ENCODE measurements at regions not wholly inside any gene's neighbourhood (a gene's known extent, or its start where the extent isn't known, plus 50 kb on each side); places are given as distances from the start of the nearest gene placed in this dataset.

- DNase-seq (no peak), ATAC-seq (no peak)
- no peaks in the 10 kb centered on the region for H3K9me3 ChIP-seq
- TF ChIP-seq, protein P1, sequence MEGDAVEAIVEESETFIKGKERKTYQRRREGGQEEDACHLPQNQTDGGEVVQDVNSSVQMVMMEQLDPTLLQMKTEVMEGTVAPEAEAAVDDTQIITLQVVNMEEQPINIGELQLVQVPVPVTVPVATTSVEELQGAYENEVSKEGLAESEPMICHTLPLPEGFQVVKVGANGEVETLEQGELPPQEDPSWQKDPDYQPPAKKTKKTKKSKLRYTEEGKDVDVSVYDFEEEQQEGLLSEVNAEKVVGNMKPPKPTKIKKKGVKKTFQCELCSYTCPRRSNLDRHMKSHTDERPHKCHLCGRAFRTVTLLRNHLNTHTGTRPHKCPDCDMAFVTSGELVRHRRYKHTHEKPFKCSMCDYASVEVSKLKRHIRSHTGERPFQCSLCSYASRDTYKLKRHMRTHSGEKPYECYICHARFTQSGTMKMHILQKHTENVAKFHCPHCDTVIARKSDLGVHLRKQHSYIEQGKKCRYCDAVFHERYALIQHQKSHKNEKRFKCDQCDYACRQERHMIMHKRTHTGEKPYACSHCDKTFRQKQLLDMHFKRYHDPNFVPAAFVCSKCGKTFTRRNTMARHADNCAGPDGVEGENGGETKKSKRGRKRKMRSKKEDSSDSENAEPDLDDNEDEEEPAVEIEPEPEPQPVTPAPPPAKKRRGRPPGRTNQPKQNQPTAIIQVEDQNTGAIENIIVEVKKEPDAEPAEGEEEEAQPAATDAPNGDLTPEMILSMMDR (IDR thresholded peaks at IDR 0.05) = no peak
- no peak for TF ChIP-seq POLR2A (IDR thresholded peaks at IDR 0.05)
- 87 to 89% methylated on average over 20 of the region's 20 CpGs for WGBS, 2 donors
- no peaks in the 10 kb centered on the region for H3K27me3 ChIP-seq
- peaks cover 0 to 2% of the 10 kb centered on the region in 2 donors for H3K36me3 ChIP-seq (replicated peaks in 1 of 2; ENCODE audit: insufficient read depth in 1 of 2, low read depth in 2 of 2)
- H3K4me3 ChIP-seq = no peak overlapping the region
- intact Hi-C loops (cut with DNase I) = no loop called here
- H3K27ac ChIP-seq = peak overlapping the region in 1 of 4 donors; percentile 44
- H3K4me1 ChIP-seq = peaks cover 5% of the 10 kb centered on the region
Observed at GRCh38 chr12:124458220-124458991, 109.0 kb downstream of the NCOR2 start.

DNA sequence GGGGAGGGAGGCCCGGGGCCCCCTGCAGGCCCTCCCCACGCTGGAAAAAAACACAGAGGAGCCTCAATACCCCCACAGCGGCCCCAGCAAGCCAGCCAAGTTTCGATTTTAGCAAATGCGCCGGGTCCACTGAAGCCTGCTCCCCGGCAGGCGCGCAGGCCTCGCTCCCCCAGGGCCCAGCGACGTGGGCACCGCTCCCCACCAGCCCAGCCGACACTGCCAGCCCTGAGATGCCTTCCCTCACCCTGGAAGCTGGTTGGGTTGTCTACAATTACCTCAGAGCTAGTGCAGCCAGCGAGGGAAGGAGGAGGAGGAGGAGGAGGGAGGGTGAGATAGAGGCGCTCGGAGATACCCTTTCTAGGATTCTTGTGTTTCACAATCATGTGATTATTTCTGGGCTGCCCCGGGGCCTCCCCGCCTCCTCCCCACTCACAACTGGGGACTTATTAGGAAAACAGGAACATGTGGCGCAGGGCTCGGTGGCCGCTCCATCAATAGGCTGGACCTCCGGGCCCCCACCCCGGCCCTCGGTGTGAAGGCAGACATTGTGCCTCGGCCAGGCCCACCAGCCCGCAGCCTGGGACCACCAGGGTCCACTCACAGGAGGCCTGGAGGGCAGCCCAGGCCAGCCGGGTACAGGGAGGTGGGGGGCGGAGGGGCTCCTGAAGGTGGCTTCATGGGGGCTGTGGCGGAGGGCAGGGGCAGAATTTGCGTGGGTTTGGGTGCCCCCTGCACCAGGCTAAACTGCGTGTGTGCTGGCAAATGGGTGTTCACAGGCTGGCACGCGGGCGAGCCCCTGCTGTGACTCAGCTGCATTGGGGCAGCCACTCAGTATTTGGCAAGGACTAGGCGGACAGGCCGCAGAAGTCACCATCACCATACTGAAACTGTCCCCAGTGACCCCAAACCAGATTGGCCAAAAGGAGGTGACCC, 109.9 kb downstream of the NCOR2 start:
- TF ChIP-seq, protein P1 (IDR thresholded peaks at IDR 0.05) = no peak
- TF ChIP-seq POLR2A (IDR thresholded peaks at IDR 0.05) = no peak
- ATAC-seq (peak; percentile 49), DNase-seq (peak in 2 of 4 donors; percentile 39 to 68)
- Histone ChIP-seq H3K27me3 (no peaks in the 10 kb centered on the region), H3K27ac (peak overlapping the region in 2 of 4 donors; percentile 44), H3K4me1 (peaks cover 12% of the 10 kb centered on the region), H3K9me3 (no peaks in the 10 kb centered on the region), H3K4me3 (no peak overlapping the region), H3K36me3 (replicated peaks in 1 of 2; ENCODE audit: insufficient read depth in 1 of 2, low read depth in 2 of 2) (peaks cover 0 to 2% of the 10 kb centered on the region in 2 donors)
- intact Hi-C loops (cut with DNase I) = no loop called here
- 64 to 86% methylated on average over 19 to 36 of the region's 37 CpGs for WGBS, 2 donors

DNA sequence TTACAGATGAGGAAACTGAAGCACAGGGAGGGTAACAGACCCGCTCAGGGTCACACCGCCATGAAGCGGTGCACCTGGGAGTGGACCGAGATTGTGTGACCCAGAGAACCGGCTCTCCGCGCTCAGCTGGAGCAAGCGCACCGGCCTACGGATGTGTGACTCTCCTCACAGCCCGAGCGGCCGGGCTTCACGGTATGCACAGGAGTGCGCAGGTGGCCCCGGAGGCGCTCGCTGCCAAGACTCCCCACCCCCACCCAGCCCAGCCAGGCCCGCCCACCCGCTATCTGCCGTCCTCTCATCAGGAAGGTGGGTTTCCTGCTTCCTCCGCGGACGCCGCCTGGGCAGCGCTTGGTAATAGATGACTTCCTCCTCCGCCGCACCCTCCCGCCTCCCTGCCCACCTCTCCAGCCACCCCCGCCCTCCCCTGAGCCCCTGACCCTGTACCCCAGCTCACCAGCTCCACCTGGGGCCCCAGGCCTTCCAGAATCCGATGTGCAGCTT, 110.7 kb downstream of the NCOR2 start:
- H3K27ac ChIP-seq = peak overlapping the region in 1 of 4 donors; percentile 44
- no peak overlapping the region for H3K4me3 ChIP-seq
- intact Hi-C loops (cut with DNase I) = no loop called here
- ATAC-seq (no peak), DNase-seq (no peak)
- TF ChIP-seq, protein P1 (IDR thresholded peaks at IDR 0.05) = no peak
- TF ChIP-seq POLR2A (IDR thresholded peaks at IDR 0.05) = no peak
- H3K27me3 ChIP-seq = no peaks in the 10 kb centered on the region
- WGBS, 2 donors = 71 to 92% methylated on average over 8 to 31 of the region's 31 CpGs
- peaks cover 0 to 2% of the 10 kb centered on the region in 2 donors for H3K36me3 ChIP-seq (replicated peaks in 1 of 2; ENCODE audit: insufficient read depth in 1 of 2, low read depth in 2 of 2)
- peaks cover 12% of the 10 kb centered on the region for H3K4me1 ChIP-seq
- H3K9me3 ChIP-seq = no peaks in the 10 kb centered on the region

DNA sequence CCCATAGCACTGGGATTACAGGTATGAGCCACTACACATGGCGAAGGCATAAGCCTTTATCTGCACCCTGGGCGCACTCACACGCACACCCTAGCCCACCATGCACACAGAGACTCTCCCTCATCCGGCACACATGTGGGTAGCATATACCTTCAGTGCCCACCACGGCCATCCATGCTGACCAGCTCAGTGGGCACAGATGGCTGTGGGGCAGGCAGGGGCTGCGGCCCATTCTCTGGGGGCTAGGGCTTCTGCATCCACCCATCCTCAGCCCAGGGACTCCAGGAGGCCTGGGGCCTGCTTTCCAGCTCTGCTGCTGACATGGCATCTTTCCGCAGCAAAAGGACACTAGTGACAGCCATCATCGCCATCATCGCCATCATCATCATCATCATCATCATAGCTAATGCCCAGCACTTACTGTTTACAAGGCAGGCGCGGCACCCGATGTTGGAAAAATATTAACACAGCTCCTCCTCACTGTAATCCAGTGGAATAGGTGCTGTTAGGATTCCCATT, 111.2 kb downstream of the NCOR2 start:
- no peak for DNase-seq
- no peak overlapping the region for H3K27ac ChIP-seq
- H3K4me3 ChIP-seq = no peak overlapping the region
- whole genome bisulfite sequencing, 2 donors = 96 to 99% methylated on average over 11 to 12 of the region's 12 CpGs
- no peak for TF ChIP-seq POLR2A (IDR thresholded peaks at IDR 0.05)
- TF ChIP-seq, protein P1 (IDR thresholded peaks at IDR 0.05) = no peak
- no peaks in the 10 kb centered on the region for H3K27me3 ChIP-seq
- intact Hi-C loops (cut with DNase I) = no loop called here
- peaks cover 0 to 2% of the 10 kb centered on the region in 2 donors for H3K36me3 ChIP-seq (replicated peaks in 1 of 2; ENCODE audit: insufficient read depth in 1 of 2, low read depth in 2 of 2)
- no peaks in the 10 kb centered on the region for H3K9me3 ChIP-seq
- peaks cover 12% of the 10 kb centered on the region for H3K4me1 ChIP-seq
- no peak for ATAC-seq
